ENCODE measurements at regions not wholly inside any gene's neighbourhood (a gene's known extent, or its start where the extent isn't known, plus 50 kb on each side); places are given as distances from the start of the nearest gene placed in this dataset.

DNA sequence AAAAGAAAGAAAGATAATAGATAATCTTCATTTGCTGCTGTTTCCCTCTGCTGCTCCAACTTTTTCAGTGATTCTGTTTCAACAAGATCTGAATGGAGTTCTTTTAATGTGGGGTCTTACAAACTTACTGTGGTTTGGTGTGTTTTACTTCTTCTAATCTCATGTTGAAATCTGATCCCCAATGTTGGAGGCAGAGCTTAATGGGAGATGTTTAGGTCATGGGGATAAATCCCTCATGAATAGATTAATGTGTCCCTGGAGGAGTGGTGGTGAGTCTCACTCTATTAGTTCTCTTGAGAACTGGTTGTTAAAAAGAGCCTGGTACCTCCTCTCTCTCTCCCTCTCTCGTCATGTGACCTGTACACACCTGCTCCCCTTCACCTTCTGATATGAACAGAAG is 442.4 kb downstream of the EPHA4 start:
- TF ChIP-seq, protein P1, sequence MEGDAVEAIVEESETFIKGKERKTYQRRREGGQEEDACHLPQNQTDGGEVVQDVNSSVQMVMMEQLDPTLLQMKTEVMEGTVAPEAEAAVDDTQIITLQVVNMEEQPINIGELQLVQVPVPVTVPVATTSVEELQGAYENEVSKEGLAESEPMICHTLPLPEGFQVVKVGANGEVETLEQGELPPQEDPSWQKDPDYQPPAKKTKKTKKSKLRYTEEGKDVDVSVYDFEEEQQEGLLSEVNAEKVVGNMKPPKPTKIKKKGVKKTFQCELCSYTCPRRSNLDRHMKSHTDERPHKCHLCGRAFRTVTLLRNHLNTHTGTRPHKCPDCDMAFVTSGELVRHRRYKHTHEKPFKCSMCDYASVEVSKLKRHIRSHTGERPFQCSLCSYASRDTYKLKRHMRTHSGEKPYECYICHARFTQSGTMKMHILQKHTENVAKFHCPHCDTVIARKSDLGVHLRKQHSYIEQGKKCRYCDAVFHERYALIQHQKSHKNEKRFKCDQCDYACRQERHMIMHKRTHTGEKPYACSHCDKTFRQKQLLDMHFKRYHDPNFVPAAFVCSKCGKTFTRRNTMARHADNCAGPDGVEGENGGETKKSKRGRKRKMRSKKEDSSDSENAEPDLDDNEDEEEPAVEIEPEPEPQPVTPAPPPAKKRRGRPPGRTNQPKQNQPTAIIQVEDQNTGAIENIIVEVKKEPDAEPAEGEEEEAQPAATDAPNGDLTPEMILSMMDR (IDR thresholded peaks at IDR 0.05; ENCODE audit: low read length), result no peak
- no peak for TF ChIP-seq EZH2 (IDR thresholded peaks at IDR 0.05; ENCODE audit: borderline replicate concordance, low read length)

All from OCI-LY1 (cell line).